ENCODE measurements at regions not wholly inside any gene's neighbourhood (a gene's known extent, or its start where the extent isn't known, plus 50 kb on each side); places are given as distances from the start of the nearest gene placed in this dataset.

GRCh38 chr22:49063545-49063890 is 764.2 kb downstream of the BRD1 start:
- TF ChIP-seq PAX5 (IDR thresholded peaks at IDR 0.05; ENCODE audit: insufficient read depth, low read length, severe bottlenecking) (no peak), POLR2AphosphoS5 (IDR thresholded peaks at IDR 0.05; ENCODE audit: low read depth, low read length) (no peak), POU2F2 (IDR thresholded peaks at IDR 0.05; ENCODE audit: low read depth, low read length) (no peak), TAF1 (IDR thresholded peaks at IDR 0.05; ENCODE audit: low read depth, low read length) (no peak), POLR2A (IDR thresholded peaks at IDR 0.05; ENCODE audit: low read depth, low read length) (no peak), SPI1 (IDR thresholded peaks at IDR 0.05; ENCODE audit: low read depth, low read length) (no peak)
- FAIRE-seq (no peak), DNase-seq (ENCODE audit: insufficient read length, low spot score) (no peak)

GRCh38 chr22:49062802-49063544 is 764.7 kb downstream of the BRD1 start:
- DNase-seq (ENCODE audit: insufficient read length, low spot score), result no peak
- FAIRE-seq, result no peak
- TF ChIP-seq PAX5 (IDR thresholded peaks at IDR 0.05; ENCODE audit: insufficient read depth, low read length, severe bottlenecking) (no peak), TAF1 (IDR thresholded peaks at IDR 0.05; ENCODE audit: low read depth, low read length) (no peak), SPI1 (IDR thresholded peaks at IDR 0.05; ENCODE audit: low read depth, low read length) (no peak), POLR2AphosphoS5 (IDR thresholded peaks at IDR 0.05; ENCODE audit: low read depth, low read length) (no peak), POLR2A (IDR thresholded peaks at IDR 0.05; ENCODE audit: low read depth, low read length) (no peak), POU2F2 (IDR thresholded peaks at IDR 0.05; ENCODE audit: low read depth, low read length) (no peak)

GRCh38 chr22:49062155-49062801 is 765.4 kb downstream of the BRD1 start:
- TF ChIP-seq SPI1 (IDR thresholded peaks at IDR 0.05; ENCODE audit: low read depth, low read length) (no peak), TAF1 (IDR thresholded peaks at IDR 0.05; ENCODE audit: low read depth, low read length) (no peak), POLR2A (IDR thresholded peaks at IDR 0.05; ENCODE audit: low read depth, low read length) (no peak), PAX5 (IDR thresholded peaks at IDR 0.05; ENCODE audit: insufficient read depth, low read length, severe bottlenecking) (no peak), POU2F2 (IDR thresholded peaks at IDR 0.05; ENCODE audit: low read depth, low read length) (no peak), POLR2AphosphoS5 (IDR thresholded peaks at IDR 0.05; ENCODE audit: low read depth, low read length) (no peak)
- no peak for DNase-seq (ENCODE audit: insufficient read length, low spot score)
- FAIRE-seq, result no peak

GRCh38 chr22:49057910-49058309 is 769.8 kb downstream of the BRD1 start:
- no peak for DNase-seq (ENCODE audit: insufficient read length, low spot score)
- FAIRE-seq, result no peak

GRCh38 chr22:49056301-49056700 is 771.4 kb downstream of the BRD1 start:
- TF ChIP-seq POLR2A (IDR thresholded peaks at IDR 0.05; ENCODE audit: low read depth, low read length) (no peak), POU2F2 (IDR thresholded peaks at IDR 0.05; ENCODE audit: low read depth, low read length) (no peak), SPI1 (IDR thresholded peaks at IDR 0.05; ENCODE audit: low read depth, low read length) (no peak), TAF1 (IDR thresholded peaks at IDR 0.05; ENCODE audit: low read depth, low read length) (no peak), POLR2AphosphoS5 (IDR thresholded peaks at IDR 0.05; ENCODE audit: low read depth, low read length) (no peak), PAX5 (IDR thresholded peaks at IDR 0.05; ENCODE audit: insufficient read depth, low read length, severe bottlenecking) (no peak)
- FAIRE-seq, result no peak
- no peak for DNase-seq (ENCODE audit: insufficient read length, low spot score)

More at GRCh38 chr22:49057910-49058309, 769.8 kb downstream of the BRD1 start:
- no peak for TF ChIP-seq PAX5 (IDR thresholded peaks at IDR 0.05; ENCODE audit: insufficient read depth, low read length, severe bottlenecking)
- TF ChIP-seq SPI1 (IDR thresholded peaks at IDR 0.05; ENCODE audit: low read depth, low read length), result no peak
- no peak for TF ChIP-seq POLR2AphosphoS5 (IDR thresholded peaks at IDR 0.05; ENCODE audit: low read depth, low read length)
- TF ChIP-seq POLR2A (IDR thresholded peaks at IDR 0.05; ENCODE audit: low read depth, low read length), result no peak
- no peak for TF ChIP-seq POU2F2 (IDR thresholded peaks at IDR 0.05; ENCODE audit: low read depth, low read length)
- TF ChIP-seq TAF1 (IDR thresholded peaks at IDR 0.05; ENCODE audit: low read depth, low read length), result no peak

GRCh38 chr22:49055406-49055805 is 772.3 kb downstream of the BRD1 start:
- FAIRE-seq, result no peak
- DNase-seq (ENCODE audit: insufficient read length, low spot score), result no peak
- TF ChIP-seq PAX5 (IDR thresholded peaks at IDR 0.05; ENCODE audit: insufficient read depth, low read length, severe bottlenecking) (no peak), POLR2AphosphoS5 (IDR thresholded peaks at IDR 0.05; ENCODE audit: low read depth, low read length) (no peak), POU2F2 (IDR thresholded peaks at IDR 0.05; ENCODE audit: low read depth, low read length) (no peak), TAF1 (IDR thresholded peaks at IDR 0.05; ENCODE audit: low read depth, low read length) (no peak), POLR2A (IDR thresholded peaks at IDR 0.05; ENCODE audit: low read depth, low read length) (no peak), SPI1 (IDR thresholded peaks at IDR 0.05; ENCODE audit: low read depth, low read length) (no peak)

GRCh38 chr22:49053578-49053977 is 774.1 kb downstream of the BRD1 start:
- TF ChIP-seq SPI1 (IDR thresholded peaks at IDR 0.05; ENCODE audit: low read depth, low read length) (no peak), POLR2AphosphoS5 (IDR thresholded peaks at IDR 0.05; ENCODE audit: low read depth, low read length) (no peak), POLR2A (IDR thresholded peaks at IDR 0.05; ENCODE audit: low read depth, low read length) (no peak), TAF1 (IDR thresholded peaks at IDR 0.05; ENCODE audit: low read depth, low read length) (no peak), PAX5 (IDR thresholded peaks at IDR 0.05; ENCODE audit: insufficient read depth, low read length, severe bottlenecking) (no peak), POU2F2 (IDR thresholded peaks at IDR 0.05; ENCODE audit: low read depth, low read length) (no peak)

GRCh38 chr22:49052560-49052959 is 775.1 kb downstream of the BRD1 start:
- TF ChIP-seq SPI1 (IDR thresholded peaks at IDR 0.05; ENCODE audit: low read depth, low read length), result no peak
- no peak for TF ChIP-seq POU2F2 (IDR thresholded peaks at IDR 0.05; ENCODE audit: low read depth, low read length)
- TF ChIP-seq TAF1 (IDR thresholded peaks at IDR 0.05; ENCODE audit: low read depth, low read length), result no peak
- TF ChIP-seq POLR2A (IDR thresholded peaks at IDR 0.05; ENCODE audit: low read depth, low read length), result no peak
- no peak for TF ChIP-seq PAX5 (IDR thresholded peaks at IDR 0.05; ENCODE audit: insufficient read depth, low read length, severe bottlenecking)
- no peak for TF ChIP-seq POLR2AphosphoS5 (IDR thresholded peaks at IDR 0.05; ENCODE audit: low read depth, low read length)
- no peak for DNase-seq (ENCODE audit: insufficient read length, low spot score)
- no peak for FAIRE-seq

More at GRCh38 chr22:49053578-49053977, 774.1 kb downstream of the BRD1 start:
- DNase-seq (ENCODE audit: insufficient read length, low spot score) (no peak), FAIRE-seq (no peak)

- no peak for TF ChIP-seq POLR2AphosphoS5 (IDR thresholded peaks at IDR 0.05; ENCODE audit: low read depth, low read length)
- DNase-seq (ENCODE audit: insufficient read length, low spot score), result no peak
- FAIRE-seq, result no peak
These were observed 775.6 kb downstream of the BRD1 start for GRCh38 chr22:49052023-49052538.

All from GM12891 (cell line).